ENCODE measurements at regions not wholly inside any gene's neighbourhood (a gene's known extent, or its start where the extent isn't known, plus 50 kb on each side); places are given as distances from the start of the nearest gene placed in this dataset.

DNA sequence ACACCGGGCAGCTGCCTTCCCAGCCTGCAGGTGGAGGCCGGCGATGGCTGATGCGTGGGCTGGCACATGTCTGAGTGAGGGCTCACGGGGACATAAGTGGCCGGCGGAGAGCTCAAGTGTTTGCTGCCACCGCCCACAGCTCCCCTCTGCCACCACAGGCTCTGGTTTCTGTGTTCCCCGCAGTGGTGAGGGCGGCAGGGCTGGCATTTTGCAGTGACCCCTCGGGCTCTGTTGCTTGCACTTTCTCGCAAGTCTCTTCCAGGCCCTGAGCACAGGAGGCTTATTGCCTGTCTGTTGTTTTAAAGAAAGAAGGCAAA lies 271.0 kb upstream of the RTL1 start:
- CTCF ChIA-PET = no interaction called here

GRCh38 chr14:101174980-101175606 lies 271.6 kb upstream of the RTL1 start:
- no peak for DNase-seq (ENCODE audit: low spot score)
- H3K27ac ChIP-seq = no peak overlapping the region
- ChIA-PET POLR2A (ENCODE audit: low non-redundant PET) (no interaction called here), CTCF (no interaction called here)
- TF ChIP-seq CTCF (conservative IDR thresholded peaks at IDR 0.05; ENCODE audit: low read depth) = no peak

More for the DNA sequence above, 271.0 kb upstream of the RTL1 start:
- DNase-seq (ENCODE audit: low spot score) = no peak
- no peak overlapping the region for H3K27ac ChIP-seq
- POLR2A ChIA-PET (ENCODE audit: low non-redundant PET) = no interaction called here
- TF ChIP-seq CTCF (conservative IDR thresholded peaks at IDR 0.05; ENCODE audit: low read depth) = no peak

- ChIA-PET CTCF (no interaction called here), POLR2A (ENCODE audit: low non-redundant PET) (no interaction called here)
- TF ChIP-seq CTCF (conservative IDR thresholded peaks at IDR 0.05; ENCODE audit: low read depth) = no peak
- H3K27ac ChIP-seq = no peak overlapping the region
- DNase-seq (ENCODE audit: low spot score) = no peak
These were observed 272.4 kb upstream of the RTL1 start for GRCh38 chr14:101175731-101176534.

DNA sequence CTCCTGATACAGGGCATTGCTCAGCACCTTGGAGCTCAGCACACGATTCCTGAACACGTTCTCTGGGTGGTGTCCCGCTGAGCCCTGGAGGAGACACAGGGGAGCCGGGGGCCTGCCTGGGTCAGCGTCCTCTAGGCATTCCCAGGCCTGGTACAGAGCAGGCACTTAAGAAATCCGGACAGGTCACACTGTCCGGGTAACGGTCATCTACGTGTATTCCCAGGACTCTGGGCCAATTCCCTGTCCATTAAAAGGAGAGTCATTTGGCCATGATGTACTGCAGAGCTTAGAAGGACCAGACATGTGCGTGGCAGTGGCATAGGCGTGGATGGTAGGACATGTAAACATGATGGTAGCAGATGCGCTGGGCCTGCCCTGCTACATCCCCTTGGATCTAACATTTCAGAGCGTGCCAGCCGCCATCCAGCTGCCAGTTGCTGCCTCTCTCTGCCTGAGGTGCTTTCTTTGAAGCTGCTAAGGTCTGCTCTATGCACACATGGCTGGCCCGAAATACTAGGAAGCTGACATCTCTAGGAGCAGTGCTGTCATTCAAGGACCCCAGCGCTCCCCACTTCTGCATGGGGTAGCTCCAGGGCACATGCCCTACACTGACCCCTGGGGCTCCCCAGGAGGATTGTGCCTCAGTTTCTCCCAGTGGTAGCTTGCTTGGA lies 273.1 kb upstream of the RTL1 start:
- POLR2A ChIA-PET (ENCODE audit: low non-redundant PET) = no interaction called here
- no peak for DNase-seq (ENCODE audit: low spot score)
- TF ChIP-seq CTCF (conservative IDR thresholded peaks at IDR 0.05; ENCODE audit: low read depth) = no peak
- H3K27ac ChIP-seq = no peak overlapping the region
- CTCF ChIA-PET = no interaction called here

DNA sequence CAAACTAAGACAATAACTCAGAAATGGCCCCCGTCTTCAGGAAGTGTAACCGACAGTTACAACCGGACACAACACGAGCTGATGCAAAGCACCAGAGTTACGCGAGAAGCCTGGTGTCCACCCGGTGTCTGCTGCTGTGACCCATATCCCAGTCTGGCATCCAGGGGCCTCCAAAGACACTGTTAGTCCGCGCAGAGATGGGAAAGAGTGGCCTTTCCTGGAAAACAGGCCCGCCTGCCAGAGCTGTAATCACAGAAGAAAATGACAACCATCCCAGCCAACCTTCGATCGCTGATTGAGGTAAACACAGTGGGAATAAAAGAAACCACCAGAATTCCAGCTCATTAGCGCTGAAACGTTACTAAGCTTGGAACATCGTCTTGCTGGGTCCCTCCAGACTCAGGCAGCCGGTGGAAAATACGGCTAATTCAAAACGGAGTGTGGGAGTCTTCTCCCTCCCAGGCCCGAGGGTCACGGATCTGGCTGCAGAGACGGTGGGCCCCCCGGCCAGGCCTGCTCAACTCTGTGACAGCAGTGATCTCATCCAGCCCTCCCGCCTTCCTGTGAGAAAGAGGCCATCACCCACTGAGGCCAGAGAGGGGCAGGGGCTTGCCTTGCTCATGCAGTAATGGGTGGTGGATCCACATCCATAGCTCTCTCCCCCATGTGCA lies 273.9 kb upstream of the RTL1 start:
- ChIA-PET POLR2A (ENCODE audit: low non-redundant PET) (no interaction called here), CTCF (no interaction called here)
- DNase-seq (ENCODE audit: low spot score) = no peak

More for the DNA sequence above, 273.9 kb upstream of the RTL1 start:
- TF ChIP-seq CTCF (conservative IDR thresholded peaks at IDR 0.05; ENCODE audit: low read depth) = no peak
- no peak overlapping the region for H3K27ac ChIP-seq

Data from RWPE1 (cell line).